CD4-positive, alpha-beta T cell (primary cell): ENCODE measurements at regions not wholly inside any gene's neighbourhood (a gene's known extent, or its start where the extent isn't known, plus 50 kb on each side); places are given as distances from the start of the nearest gene placed in this dataset.

ENCODE experiments used
- ATAC-seq: fragments of 200-7000 bp; cut with Tn5 transposase; one replicate; pipeline ENCODE4 v1.10.0; 2022; ENCODE audit warnings: mild to moderate bottlenecking; ENCODE audit not compliant: poor library complexity
- CTCF ChIA-PET: fragments of 350-600 bp; sonication (Branson Sonifier 250); formaldehyde crosslinking; loops from one replicate; lab custom pipeline; 2021; ENCODE audit warnings: antibody characterized with exemption, inconsistent platforms; lab: Charles Lee
- POLR2A ChIA-PET: fragments of 350-600 bp; sonication (Branson Sonifier 250); formaldehyde crosslinking; loops from one replicate; lab custom pipeline; 2021; ENCODE audit warnings: antibody characterized with exemption, inconsistent platforms; lab: Charles Lee
- DNase-seq, 14 experiments: peaks; one replicate each; pipeline ENCODE4 v3.0.0-alpha.2; 2013 to 2020; ENCODE audit warnings: mixed read lengths in 2 of 14
- H3K27ac ChIP-seq, 2 donors: one replicate each; pipeline versions ENCODE4 v1.5.1 to v1.7.0; 2013; ENCODE audit warnings: low read length in 2 of 2, low read depth in 1 of 2, mild to moderate bottlenecking in 1 of 2
- H3K27me3 ChIP-seq, 2 experiments: 1 replicate in 1 of 2; 2 replicates in 1 of 2; pipeline versions ENCODE4 v1.6.1 to v1.7.0; 2013; ENCODE audit warnings: low read length in 2 of 2, control low read depth in 1 of 2, mild to moderate bottlenecking in 1 of 2, moderate library complexity in 1 of 2; ENCODE audit not compliant: insufficient read depth in 2 of 2, control insufficient read depth in 1 of 2
- H3K36me3 ChIP-seq: one replicate; pipeline ENCODE4 v1.6.1; 2013; ENCODE audit warnings: low read length, control low read depth; ENCODE audit not compliant: insufficient read depth
- H3K4me1 ChIP-seq: one replicate; pipeline ENCODE4 v1.6.1; 2013; ENCODE audit warnings: low read length, control low read depth; ENCODE audit not compliant: insufficient read depth
- H3K4me3 ChIP-seq: one replicate; pipeline ENCODE4 v1.5.1; 2013; ENCODE audit warnings: mild to moderate bottlenecking, low read length, moderate library complexity
- H3K9me3 ChIP-seq, 2 experiments: 1 replicate in 1 of 2; 2 replicates in 1 of 2; pipeline versions ENCODE4 v1.6.1 to v1.7.0; 2013; ENCODE audit warnings: low read length in 2 of 2, mild to moderate bottlenecking in 2 of 2, control low read depth in 1 of 2, moderate library complexity in 1 of 2; ENCODE audit not compliant: control insufficient read depth in 1 of 2, insufficient read depth in 1 of 2
- H3K27ac Mint-ChIP-seq: one replicate; pipeline ENCODE4 v1.8.0; 2020; ENCODE audit warnings: mixed read lengths
- H3K27me3 Mint-ChIP-seq: one replicate; pipeline ENCODE4 v1.8.0; 2021; ENCODE audit warnings: mixed read lengths
- H3K36me3 Mint-ChIP-seq: one replicate; pipeline ENCODE4 v1.8.0; 2021; ENCODE audit warnings: low read depth, mixed read lengths
- H3K4me1 Mint-ChIP-seq: one replicate; pipeline ENCODE4 v1.8.0; 2021; ENCODE audit warnings: low read depth, mixed read lengths
- H3K4me3 Mint-ChIP-seq: one replicate; pipeline ENCODE4 v1.8.0; 2020; ENCODE audit warnings: mild to moderate bottlenecking, mixed read lengths
- H3K9me3 Mint-ChIP-seq: one replicate; pipeline ENCODE4 v1.8.0; 2020; ENCODE audit warnings: mixed read lengths
- intact Hi-C, 2 experiments: fragments of 100-400 bp; cut with DNase I in 1 of 2; cut with micrococcal nuclease in 1 of 2; formaldehyde crosslinking; loops; one replicate each; pipeline versions ENCODE4 v1.15.1 to v1.9.0; 2023 to 2025; cut with DNase I, micrococcal nuclease
- TF ChIP-seq, protein P1 (sequence below): fragments of 200-600 bp; IDR thresholded peaks from one replicate; pipeline ENCODE4 v1.8.0; 2022; ENCODE audit warnings: antibody characterized with exemption, mild to moderate bottlenecking

DNA sequence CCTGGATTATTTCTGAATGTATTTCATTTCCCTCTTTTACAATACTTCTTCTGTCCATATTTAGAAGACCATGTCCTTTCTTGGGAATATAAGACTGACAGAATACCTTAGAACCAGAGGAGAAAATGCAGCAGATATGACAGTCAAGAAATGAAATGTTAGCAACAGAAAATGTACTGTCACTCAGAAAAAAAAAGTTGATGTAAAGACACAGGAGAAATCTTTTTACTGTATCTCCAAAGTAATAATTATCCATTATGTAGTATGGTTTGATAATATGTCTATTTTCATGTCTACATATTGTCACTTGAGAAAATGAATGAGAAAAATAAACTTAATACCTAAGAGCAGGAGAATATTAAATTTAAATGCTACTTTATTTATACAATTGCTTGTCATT, 652.1 kb downstream of the GABRG2 start:
- POLR2A ChIA-PET, result no interaction called here
- CTCF ChIA-PET, result no interaction called here
- no peaks in the 10 kb centered on the region for H3K36me3 ChIP-seq
- H3K27me3 ChIP-seq, result no peaks in the 10 kb centered on the region
- intact Hi-C loops, result no loop called here
- H3K4me3 ChIP-seq, result no peak overlapping the region
- peaks cover 5 to 14% of the 10 kb centered on the region in 2 experiments for H3K9me3 ChIP-seq
- H3K4me1 ChIP-seq, result no peaks in the 10 kb centered on the region
- Mint-ChIP-seq H3K4me1 (no peaks in the 10 kb centered on the region), H3K36me3 (no peaks in the 10 kb centered on the region), H3K27me3 (no peaks in the 10 kb centered on the region), H3K4me3 (no peak overlapping the region), H3K27ac (no peak overlapping the region), H3K9me3 (peaks cover 12% of the 10 kb centered on the region)
- no peak overlapping the region for H3K27ac ChIP-seq
- TF ChIP-seq, protein P1, sequence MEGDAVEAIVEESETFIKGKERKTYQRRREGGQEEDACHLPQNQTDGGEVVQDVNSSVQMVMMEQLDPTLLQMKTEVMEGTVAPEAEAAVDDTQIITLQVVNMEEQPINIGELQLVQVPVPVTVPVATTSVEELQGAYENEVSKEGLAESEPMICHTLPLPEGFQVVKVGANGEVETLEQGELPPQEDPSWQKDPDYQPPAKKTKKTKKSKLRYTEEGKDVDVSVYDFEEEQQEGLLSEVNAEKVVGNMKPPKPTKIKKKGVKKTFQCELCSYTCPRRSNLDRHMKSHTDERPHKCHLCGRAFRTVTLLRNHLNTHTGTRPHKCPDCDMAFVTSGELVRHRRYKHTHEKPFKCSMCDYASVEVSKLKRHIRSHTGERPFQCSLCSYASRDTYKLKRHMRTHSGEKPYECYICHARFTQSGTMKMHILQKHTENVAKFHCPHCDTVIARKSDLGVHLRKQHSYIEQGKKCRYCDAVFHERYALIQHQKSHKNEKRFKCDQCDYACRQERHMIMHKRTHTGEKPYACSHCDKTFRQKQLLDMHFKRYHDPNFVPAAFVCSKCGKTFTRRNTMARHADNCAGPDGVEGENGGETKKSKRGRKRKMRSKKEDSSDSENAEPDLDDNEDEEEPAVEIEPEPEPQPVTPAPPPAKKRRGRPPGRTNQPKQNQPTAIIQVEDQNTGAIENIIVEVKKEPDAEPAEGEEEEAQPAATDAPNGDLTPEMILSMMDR, result no peak
- ATAC-seq, result no peak
- no peak for DNase-seq

DNA sequence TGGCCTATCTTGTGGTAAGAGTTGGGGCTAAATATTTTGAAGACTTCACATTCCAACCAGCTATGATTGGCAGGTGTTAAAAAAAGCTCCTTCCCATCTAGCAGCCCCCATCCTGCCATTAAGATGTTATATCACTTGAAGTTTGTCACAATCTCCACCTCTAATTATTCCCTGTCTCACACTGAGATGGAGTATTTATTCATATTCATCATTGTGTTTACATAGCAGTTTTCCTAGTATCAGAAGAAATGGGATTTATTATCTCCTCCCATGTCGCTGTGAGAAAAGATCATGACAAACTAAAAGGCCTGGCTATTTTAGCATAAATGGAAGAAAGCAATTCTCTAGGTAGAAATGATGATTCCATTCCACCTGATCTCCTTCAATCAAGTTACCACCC, 653.6 kb downstream of the GABRG2 start:
- Mint-ChIP-seq H3K9me3 (peaks cover 16% of the 10 kb centered on the region), H3K4me3 (no peak overlapping the region), H3K27ac (no peak overlapping the region), H3K27me3 (no peaks in the 10 kb centered on the region), H3K36me3 (no peaks in the 10 kb centered on the region), H3K4me1 (no peaks in the 10 kb centered on the region)
- intact Hi-C loops, result no loop called here
- CTCF ChIA-PET, result no interaction called here
- no peak overlapping the region for H3K27ac ChIP-seq
- DNase-seq (no peak), ATAC-seq (no peak)
- POLR2A ChIA-PET, result no interaction called here
- TF ChIP-seq, protein P1, result no peak
- no peak overlapping the region for H3K4me3 ChIP-seq
- no peaks in the 10 kb centered on the region for H3K36me3 ChIP-seq
- no peaks in the 10 kb centered on the region for H3K27me3 ChIP-seq
- H3K9me3 ChIP-seq, result peaks cover 5 to 8% of the 10 kb centered on the region in 2 experiments
- H3K4me1 ChIP-seq, result no peaks in the 10 kb centered on the region

DNA sequence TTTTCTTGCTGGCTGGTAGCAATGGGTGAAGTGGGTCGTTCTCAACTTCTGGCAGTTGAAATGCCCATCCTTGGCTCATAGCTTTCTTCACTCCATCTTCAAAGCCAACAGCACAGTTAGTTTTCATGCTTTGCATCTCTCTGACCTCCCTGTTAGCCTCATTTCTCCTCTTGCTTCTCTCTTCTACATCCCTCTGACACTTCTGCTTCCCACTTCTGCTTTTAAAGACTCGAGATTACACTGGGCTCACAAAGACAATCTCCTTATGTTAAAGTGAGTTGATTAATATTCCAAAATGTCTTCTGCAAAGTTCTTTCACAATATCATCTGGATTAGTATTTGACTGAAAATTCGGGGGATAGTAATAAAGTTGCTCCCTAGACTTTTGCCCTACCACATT, 684.8 kb upstream of the CCNG1 start:
- intact Hi-C loops, result no loop called here
- Mint-ChIP-seq H3K27me3 (no peaks in the 10 kb centered on the region), H3K36me3 (no peaks in the 10 kb centered on the region), H3K4me1 (no peaks in the 10 kb centered on the region), H3K4me3 (no peak overlapping the region), H3K9me3 (peaks cover 10% of the 10 kb centered on the region), H3K27ac (no peak overlapping the region)
- Histone ChIP-seq H3K4me1 (no peaks in the 10 kb centered on the region), H3K36me3 (no peaks in the 10 kb centered on the region), H3K27me3 (no peaks in the 10 kb centered on the region), H3K9me3 (peaks cover 0 to 9% of the 10 kb centered on the region in 2 experiments), H3K4me3 (no peak overlapping the region), H3K27ac (no peak overlapping the region)
- ATAC-seq, result no peak
- DNase-seq, result no peak
- ChIA-PET POLR2A (no interaction called here), CTCF (no interaction called here)
- TF ChIP-seq, protein P1, result no peak
